ENCODE measurements at regions not wholly inside any gene's neighbourhood (a gene's known extent, or its start where the extent isn't known, plus 50 kb on each side); places are given as distances from the start of the nearest gene placed in this dataset.

DNA sequence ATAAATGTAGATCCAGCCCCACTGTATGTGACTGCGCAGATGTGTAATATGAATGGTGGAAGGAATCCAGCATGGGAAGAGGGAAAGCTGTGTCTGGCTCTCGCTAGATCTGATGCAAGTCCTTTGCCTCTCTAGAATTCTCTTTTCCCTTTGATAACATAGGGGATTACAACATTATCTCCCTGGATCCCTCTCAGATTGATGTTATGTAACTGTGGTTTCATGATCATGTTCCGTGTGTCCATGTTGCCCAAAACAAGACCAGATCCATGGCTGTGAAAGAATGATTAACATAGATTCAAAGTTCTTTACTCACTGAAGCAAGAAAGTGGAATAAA lies 184.0 kb upstream of the UBL3 start:
- Histone ChIP-seq H3K9ac (no peak overlapping the region), H2AFZ (no peak overlapping the region), H3K4me1 (no peaks in the 10 kb centered on the region), H3K4me2 (ENCODE audit: low read length) (no peak overlapping the region), H3K9me3 (ENCODE audit: control insufficient read depth, low read length) (no peaks in the 10 kb centered on the region), H3K27ac (no peak overlapping the region), H3K27me3 (ENCODE audit: control insufficient read depth, insufficient read depth, low read length) (no peaks in the 10 kb centered on the region), H3K79me2 (no peaks in the 10 kb centered on the region), H3K4me3 (ENCODE audit: low read depth, low read length) (no peak overlapping the region), H3K36me3 (ENCODE audit: control insufficient read depth, insufficient read depth, low read length) (no peaks in the 10 kb centered on the region)
- TF ChIP-seq, protein P1, sequence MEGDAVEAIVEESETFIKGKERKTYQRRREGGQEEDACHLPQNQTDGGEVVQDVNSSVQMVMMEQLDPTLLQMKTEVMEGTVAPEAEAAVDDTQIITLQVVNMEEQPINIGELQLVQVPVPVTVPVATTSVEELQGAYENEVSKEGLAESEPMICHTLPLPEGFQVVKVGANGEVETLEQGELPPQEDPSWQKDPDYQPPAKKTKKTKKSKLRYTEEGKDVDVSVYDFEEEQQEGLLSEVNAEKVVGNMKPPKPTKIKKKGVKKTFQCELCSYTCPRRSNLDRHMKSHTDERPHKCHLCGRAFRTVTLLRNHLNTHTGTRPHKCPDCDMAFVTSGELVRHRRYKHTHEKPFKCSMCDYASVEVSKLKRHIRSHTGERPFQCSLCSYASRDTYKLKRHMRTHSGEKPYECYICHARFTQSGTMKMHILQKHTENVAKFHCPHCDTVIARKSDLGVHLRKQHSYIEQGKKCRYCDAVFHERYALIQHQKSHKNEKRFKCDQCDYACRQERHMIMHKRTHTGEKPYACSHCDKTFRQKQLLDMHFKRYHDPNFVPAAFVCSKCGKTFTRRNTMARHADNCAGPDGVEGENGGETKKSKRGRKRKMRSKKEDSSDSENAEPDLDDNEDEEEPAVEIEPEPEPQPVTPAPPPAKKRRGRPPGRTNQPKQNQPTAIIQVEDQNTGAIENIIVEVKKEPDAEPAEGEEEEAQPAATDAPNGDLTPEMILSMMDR (IDR thresholded peaks at IDR 0.05) = no peak

DNA sequence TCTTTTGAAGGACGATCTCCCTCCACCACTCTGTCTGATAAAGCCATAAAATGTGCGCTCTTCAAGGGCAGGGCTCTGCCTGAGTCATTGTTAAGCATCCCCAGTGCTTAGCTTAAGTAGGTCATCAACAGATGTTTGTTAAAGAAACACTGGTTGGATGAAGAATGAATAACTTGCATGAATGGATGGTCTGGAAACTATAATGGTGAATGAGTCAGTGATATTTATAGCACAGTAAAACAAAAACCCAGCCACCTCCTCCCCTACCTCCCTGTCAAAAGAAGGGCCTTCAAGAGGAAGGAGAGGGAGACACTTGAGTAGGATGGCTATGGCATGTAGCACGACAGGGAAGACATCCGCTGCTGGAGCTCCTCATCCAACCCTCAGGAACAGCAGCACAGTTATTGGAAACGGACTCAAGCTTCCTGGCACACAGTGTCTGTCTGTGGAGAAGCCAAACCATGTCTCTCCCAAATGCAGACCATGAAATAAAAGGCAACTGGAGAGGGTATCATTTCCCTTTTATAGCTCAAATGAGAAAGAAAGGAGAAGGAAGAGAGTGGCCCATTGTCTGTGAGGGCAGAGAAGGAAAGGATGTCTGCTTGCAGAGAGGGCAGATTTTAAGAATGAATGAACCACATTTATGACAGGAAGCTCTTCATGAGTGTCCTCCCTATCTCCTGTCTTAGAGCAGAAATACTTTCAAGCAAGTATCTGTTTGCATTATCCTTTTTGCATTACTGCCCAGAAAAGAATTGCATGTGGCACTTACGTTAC lies 183.5 kb upstream of the UBL3 start:
- Histone ChIP-seq H3K9me3 (ENCODE audit: control insufficient read depth, low read length) (no peaks in the 10 kb centered on the region), H3K27me3 (ENCODE audit: control insufficient read depth, insufficient read depth, low read length) (no peaks in the 10 kb centered on the region), H3K4me3 (ENCODE audit: low read depth, low read length) (no peak overlapping the region), H3K9ac (no peak overlapping the region), H3K36me3 (ENCODE audit: control insufficient read depth, insufficient read depth, low read length) (no peaks in the 10 kb centered on the region), H3K4me1 (no peaks in the 10 kb centered on the region), H2AFZ (no peak overlapping the region), H3K4me2 (ENCODE audit: low read length) (no peak overlapping the region), H3K27ac (no peak overlapping the region), H3K79me2 (no peaks in the 10 kb centered on the region)
- TF ChIP-seq, protein P1 (IDR thresholded peaks at IDR 0.05) = no peak

DNA sequence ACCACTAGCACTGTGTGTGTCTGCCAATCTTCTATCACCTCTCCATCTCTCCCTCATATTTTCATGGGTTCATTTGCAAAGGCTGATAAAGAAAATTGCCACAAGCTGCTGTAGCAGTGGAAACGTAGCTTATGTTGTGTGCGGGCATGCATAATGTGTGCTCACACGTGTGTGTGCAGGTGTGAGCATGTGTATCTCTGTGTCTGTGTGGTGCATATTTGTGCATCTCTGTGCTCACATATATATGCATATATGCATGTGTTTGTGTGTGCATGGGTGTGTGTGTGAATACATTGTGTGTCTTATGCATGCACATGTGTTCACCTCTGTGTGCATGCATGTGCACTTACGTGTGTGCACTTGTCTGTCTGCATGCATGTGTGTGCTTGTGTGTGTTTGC lies 181.8 kb upstream of the UBL3 start:
- TF ChIP-seq, protein P1 (IDR thresholded peaks at IDR 0.05) = no peak
- Histone ChIP-seq H3K27me3 (ENCODE audit: control insufficient read depth, insufficient read depth, low read length) (no peaks in the 10 kb centered on the region), H3K27ac (no peak overlapping the region), H3K4me1 (no peaks in the 10 kb centered on the region), H3K9ac (no peak overlapping the region), H3K36me3 (ENCODE audit: control insufficient read depth, insufficient read depth, low read length) (no peaks in the 10 kb centered on the region), H3K79me2 (no peaks in the 10 kb centered on the region), H3K9me3 (ENCODE audit: control insufficient read depth, low read length) (no peaks in the 10 kb centered on the region), H3K4me2 (ENCODE audit: low read length) (no peak overlapping the region), H2AFZ (no peak overlapping the region), H3K4me3 (ENCODE audit: low read depth, low read length) (no peak overlapping the region)

DNA sequence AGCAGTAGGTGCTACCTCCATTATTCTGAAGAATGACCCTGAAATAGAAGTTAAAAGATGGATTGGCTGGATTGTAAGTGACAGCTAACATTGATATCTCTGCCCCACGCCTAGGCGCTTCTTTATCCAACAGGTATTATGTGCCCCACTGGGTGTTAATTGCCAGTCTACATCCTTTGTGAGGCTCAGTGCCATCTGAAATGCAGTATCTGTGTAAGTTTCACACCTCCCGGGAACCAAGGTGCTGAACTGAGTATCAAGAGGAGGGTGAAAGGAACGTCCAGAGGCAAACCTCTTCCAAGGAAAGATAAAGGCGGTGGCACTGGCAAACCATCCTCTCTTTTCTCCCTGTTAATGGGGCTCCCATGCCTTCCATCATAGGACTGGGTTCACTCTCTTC lies 181.1 kb upstream of the UBL3 start:
- no peak overlapping the region for H3K9ac ChIP-seq
- no peak overlapping the region for H2AFZ ChIP-seq
- no peaks in the 10 kb centered on the region for H3K4me1 ChIP-seq
- H3K27ac ChIP-seq = no peak overlapping the region
- no peak overlapping the region for H3K4me2 ChIP-seq (ENCODE audit: low read length)
- no peaks in the 10 kb centered on the region for H3K9me3 ChIP-seq (ENCODE audit: control insufficient read depth, low read length)
- no peaks in the 10 kb centered on the region for H3K36me3 ChIP-seq (ENCODE audit: control insufficient read depth, insufficient read depth, low read length)
- H3K27me3 ChIP-seq (ENCODE audit: control insufficient read depth, insufficient read depth, low read length) = no peaks in the 10 kb centered on the region
- H3K79me2 ChIP-seq = no peaks in the 10 kb centered on the region
- H3K4me3 ChIP-seq (ENCODE audit: low read depth, low read length) = no peak overlapping the region
- TF ChIP-seq, protein P1 (IDR thresholded peaks at IDR 0.05) = no peak

DNA sequence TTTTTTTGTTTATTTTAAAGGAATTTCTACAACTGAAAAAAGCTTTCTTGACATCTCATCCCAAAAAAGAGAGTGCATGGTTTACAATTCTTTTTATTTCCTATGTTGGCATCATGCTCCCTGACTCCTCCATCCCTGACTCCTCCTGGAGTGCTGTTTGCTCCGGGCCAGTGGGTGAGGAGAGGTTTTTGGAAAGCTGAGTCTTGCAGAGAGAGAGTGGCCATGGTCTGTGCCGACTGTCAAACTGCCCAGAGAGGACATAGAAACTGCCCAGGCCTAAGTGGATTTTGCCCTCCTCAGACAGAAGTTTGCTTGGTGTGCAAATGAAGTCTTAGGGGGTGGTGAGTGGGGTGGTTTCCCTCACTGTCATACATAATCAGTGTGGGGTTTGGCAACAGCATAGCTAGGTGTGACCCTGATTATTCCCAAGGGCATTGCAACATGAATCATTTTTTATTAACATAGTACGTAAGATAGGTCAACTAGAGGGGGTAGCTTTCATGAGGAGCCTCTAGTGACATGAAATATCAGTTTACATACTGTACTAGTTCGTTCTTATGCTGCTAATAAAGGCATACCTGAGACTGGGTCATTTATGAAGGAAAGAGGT lies 179.8 kb upstream of the UBL3 start:
- no peaks in the 10 kb centered on the region for H3K4me1 ChIP-seq
- no peaks in the 10 kb centered on the region for H3K27me3 ChIP-seq (ENCODE audit: control insufficient read depth, insufficient read depth, low read length)
- TF ChIP-seq, protein P1 (IDR thresholded peaks at IDR 0.05) = no peak
- H3K9ac ChIP-seq = no peak overlapping the region
- H3K27ac ChIP-seq = no peak overlapping the region
- H3K36me3 ChIP-seq (ENCODE audit: control insufficient read depth, insufficient read depth, low read length) = no peaks in the 10 kb centered on the region
- no peak overlapping the region for H3K4me2 ChIP-seq (ENCODE audit: low read length)
- H3K79me2 ChIP-seq = no peaks in the 10 kb centered on the region
- H3K4me3 ChIP-seq (ENCODE audit: low read depth, low read length) = no peak overlapping the region
- H2AFZ ChIP-seq = no peak overlapping the region
- no peaks in the 10 kb centered on the region for H3K9me3 ChIP-seq (ENCODE audit: control insufficient read depth, low read length)

All from parathyroid adenoma (tissue), 2 donors.